H1 (cell line): ENCODE measurements at regions not wholly inside any gene's neighbourhood (a gene's known extent, or its start where the extent isn't known, plus 50 kb on each side); places are given as distances from the start of the nearest gene placed in this dataset.

Experiments used
- EZH2 ChIP-seq: fragments of 200-600 bp; sonication (generic); IDR thresholded peaks from 2 replicates; pipeline ENCODE4 v1.7.1; 2012; ENCODE audit warnings: low read depth, mild to moderate bottlenecking, moderate library complexity, low read length, inconsistent platforms; ENCODE audit not compliant: severe bottlenecking
- JUND ChIP-seq: IDR thresholded peaks from 2 replicates; pipeline ENCODE4 v1.6.1; 2011; ENCODE audit warnings: mild to moderate bottlenecking, improper control_type of control experiment, low read length
- TAF1 ChIP-seq: IDR thresholded peaks from 2 replicates; pipeline ENCODE4 v1.6.1; 2011; ENCODE audit warnings: mild to moderate bottlenecking, low read depth, low read length

- TF ChIP-seq JUND (no peak), EZH2 (no peak), TAF1 (no peak)
These were observed 358.2 kb upstream of the NPVF start for GRCh38 chr7:25586513-25586912.
